ENCODE measurements at regions not wholly inside any gene's neighbourhood (a gene's known extent, or its start where the extent isn't known, plus 50 kb on each side); places are given as distances from the start of the nearest gene placed in this dataset.

DNA sequence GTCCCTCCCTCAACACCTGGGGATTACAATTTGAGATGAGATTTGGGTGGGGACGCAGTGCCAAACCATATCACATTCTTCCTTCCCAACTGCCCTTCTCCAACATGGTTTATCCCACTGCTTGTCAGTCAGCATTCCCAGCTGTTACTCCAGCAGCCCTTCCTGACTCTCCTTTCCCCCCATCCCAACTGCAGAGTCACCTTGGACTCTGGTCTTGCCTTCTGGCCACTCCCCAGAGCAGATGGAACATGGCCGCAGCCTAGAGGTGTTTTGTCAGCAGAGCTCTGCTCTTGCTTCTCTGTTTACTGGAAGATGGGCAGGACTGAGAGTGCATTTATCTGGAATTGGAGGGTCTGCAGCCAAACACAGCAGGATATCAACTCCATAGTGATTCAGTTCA lies 51.2 kb upstream of the MEX3C start:
- H3K36me3 ChIP-seq, result no peaks in the 10 kb centered on the region
- TF ChIP-seq CTCF (IDR thresholded peaks at IDR 0.05) (no peak), POLR2A (IDR thresholded peaks at IDR 0.05) (no peak)

GRCh38 chr18:51250006-51250405 lies 52.5 kb upstream of the MEX3C start:
- Histone ChIP-seq H3K9me3 (no peaks in the 10 kb centered on the region), H3K27me3 (no peaks in the 10 kb centered on the region), H3K36me3 (no peaks in the 10 kb centered on the region), H3K27ac (no peak overlapping the region), H3K4me3 (no peak overlapping the region), H3K4me1 (no peaks in the 10 kb centered on the region)
- TF ChIP-seq CTCF (IDR thresholded peaks at IDR 0.05) (no peak), POLR2A (IDR thresholded peaks at IDR 0.05) (no peak)
- no peak for DNase-seq
- intact Hi-C loops (cut with DNase I; ENCODE audit: low total_unique reads), result no loop called here

More for the DNA sequence above, 51.2 kb upstream of the MEX3C start:
- Histone ChIP-seq H3K9me3 (no peaks in the 10 kb centered on the region), H3K27ac (no peak overlapping the region), H3K4me3 (no peak overlapping the region), H3K27me3 (no peaks in the 10 kb centered on the region), H3K4me1 (no peaks in the 10 kb centered on the region)
- intact Hi-C loops (cut with DNase I; ENCODE audit: low total_unique reads), result no loop called here
- no peak for DNase-seq

- H3K36me3 ChIP-seq, result no peaks in the 10 kb centered on the region
- TF ChIP-seq CTCF (IDR thresholded peaks at IDR 0.05) (no peak), POLR2A (IDR thresholded peaks at IDR 0.05) (no peak)
- DNase-seq, result no peak
- intact Hi-C loops (cut with DNase I; ENCODE audit: low total_unique reads), result no loop called here
- H3K9me3 ChIP-seq, result no peaks in the 10 kb centered on the region
- no peak overlapping the region for H3K27ac ChIP-seq
- H3K27me3 ChIP-seq, result no peaks in the 10 kb centered on the region
- H3K4me3 ChIP-seq, result no peak overlapping the region
- no peaks in the 10 kb centered on the region for H3K4me1 ChIP-seq
These were observed 53.1 kb upstream of the MEX3C start for GRCh38 chr18:51250458-51251024.

DNA sequence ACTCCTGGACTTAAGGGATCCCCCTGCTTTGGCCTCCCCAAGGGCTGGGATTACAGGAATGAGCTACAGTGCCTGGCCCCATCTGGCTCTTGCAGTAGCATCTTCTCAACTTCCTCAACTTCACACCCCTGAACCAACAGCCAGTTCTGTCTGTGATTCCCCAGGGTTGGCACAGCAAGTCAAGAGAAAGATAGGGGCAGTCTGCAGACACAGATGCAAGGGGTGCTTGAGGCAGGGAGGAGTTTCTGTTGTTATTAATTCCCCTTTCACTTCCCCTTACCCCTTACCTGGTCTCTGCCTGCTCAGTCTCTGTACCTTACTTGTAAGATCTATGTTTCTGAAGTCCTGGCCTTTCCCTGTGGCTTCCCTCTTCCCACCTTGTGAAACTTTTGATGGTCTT lies 54.1 kb upstream of the MEX3C start:
- Histone ChIP-seq H3K36me3 (no peaks in the 10 kb centered on the region), H3K27me3 (no peaks in the 10 kb centered on the region), H3K27ac (no peak overlapping the region), H3K9me3 (no peaks in the 10 kb centered on the region), H3K4me3 (no peak overlapping the region), H3K4me1 (no peaks in the 10 kb centered on the region)
- no peak for DNase-seq
- TF ChIP-seq POLR2A (IDR thresholded peaks at IDR 0.05) (no peak), CTCF (IDR thresholded peaks at IDR 0.05) (no peak)
- intact Hi-C loops (cut with DNase I; ENCODE audit: low total_unique reads), result no loop called here

DNA sequence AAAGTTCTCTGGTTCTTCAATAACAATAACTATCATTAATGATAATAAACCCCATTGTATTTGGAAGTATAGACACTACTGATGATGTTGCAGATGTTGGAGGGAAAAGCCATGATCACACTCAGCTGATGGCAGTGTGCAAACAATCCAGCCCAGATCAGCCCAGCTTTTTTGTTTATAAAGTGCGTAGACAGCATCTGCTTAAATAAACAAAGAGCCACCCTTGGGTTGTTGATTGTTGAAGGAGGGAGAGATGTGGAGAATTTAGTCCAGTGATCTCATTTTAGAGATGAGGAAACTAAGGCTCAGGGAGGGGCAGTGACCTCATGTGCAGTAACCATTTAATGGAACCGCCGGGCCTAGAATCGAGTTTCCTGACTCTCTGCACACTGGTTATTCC lies 56.0 kb upstream of the MEX3C start:
- no peak for DNase-seq
- intact Hi-C loops (cut with DNase I; ENCODE audit: low total_unique reads), result no loop called here
- TF ChIP-seq POLR2A (IDR thresholded peaks at IDR 0.05) (no peak), CTCF (IDR thresholded peaks at IDR 0.05) (no peak)
- no peaks in the 10 kb centered on the region for H3K27me3 ChIP-seq
- H3K27ac ChIP-seq, result no peak overlapping the region
- no peaks in the 10 kb centered on the region for H3K36me3 ChIP-seq
- H3K4me1 ChIP-seq, result no peaks in the 10 kb centered on the region
- H3K4me3 ChIP-seq, result no peak overlapping the region
- H3K9me3 ChIP-seq, result no peaks in the 10 kb centered on the region

Data from uterus (tissue), 3 donors.